Mammary epithelial cell (primary cell): ENCODE measurements at regions not wholly inside any gene's neighbourhood (a gene's known extent, or its start where the extent isn't known, plus 50 kb on each side); places are given as distances from the start of the nearest gene placed in this dataset.

ENCODE experiments used
- EZH2 ChIP-seq: IDR thresholded peaks from 2 replicates; pipeline ENCODE4 v1.6.1; 2012; ENCODE audit warnings: low read length, inconsistent platforms, borderline replicate concordance
- TF ChIP-seq, protein P1 (sequence below), 2 donors: IDR thresholded peaks in 1 of 2; conservative IDR thresholded peaks in 1 of 2; 2 replicates each; pipeline ENCODE4 v1.5.1; 2011 to 2012; ENCODE audit warnings: inconsistent platforms in 2 of 2, low read length in 2 of 2, mild to moderate bottlenecking in 2 of 2, control low read depth in 1 of 2, low read depth in 1 of 2; ENCODE audit not compliant: insufficient read depth in 1 of 2; ENCODE audit errors: extremely low read depth in 1 of 2

- TF ChIP-seq, protein P1, sequence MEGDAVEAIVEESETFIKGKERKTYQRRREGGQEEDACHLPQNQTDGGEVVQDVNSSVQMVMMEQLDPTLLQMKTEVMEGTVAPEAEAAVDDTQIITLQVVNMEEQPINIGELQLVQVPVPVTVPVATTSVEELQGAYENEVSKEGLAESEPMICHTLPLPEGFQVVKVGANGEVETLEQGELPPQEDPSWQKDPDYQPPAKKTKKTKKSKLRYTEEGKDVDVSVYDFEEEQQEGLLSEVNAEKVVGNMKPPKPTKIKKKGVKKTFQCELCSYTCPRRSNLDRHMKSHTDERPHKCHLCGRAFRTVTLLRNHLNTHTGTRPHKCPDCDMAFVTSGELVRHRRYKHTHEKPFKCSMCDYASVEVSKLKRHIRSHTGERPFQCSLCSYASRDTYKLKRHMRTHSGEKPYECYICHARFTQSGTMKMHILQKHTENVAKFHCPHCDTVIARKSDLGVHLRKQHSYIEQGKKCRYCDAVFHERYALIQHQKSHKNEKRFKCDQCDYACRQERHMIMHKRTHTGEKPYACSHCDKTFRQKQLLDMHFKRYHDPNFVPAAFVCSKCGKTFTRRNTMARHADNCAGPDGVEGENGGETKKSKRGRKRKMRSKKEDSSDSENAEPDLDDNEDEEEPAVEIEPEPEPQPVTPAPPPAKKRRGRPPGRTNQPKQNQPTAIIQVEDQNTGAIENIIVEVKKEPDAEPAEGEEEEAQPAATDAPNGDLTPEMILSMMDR (conservative IDR thresholded peaks at IDR 0.05 in 1 of 2, IDR thresholded peaks at IDR 0.05 in 1 of 2; ENCODE audit: extremely low read depth in 1 of 2, insufficient read depth in 1 of 2, low read depth in 1 of 2, low read length in 2 of 2), result no peak
- no peak for TF ChIP-seq EZH2
These were observed 309.9 kb upstream of the ST8SIA4 start for GRCh38 chr5:101212942-101213514.
